CD4-positive, alpha-beta T cell treated with Interleukin-6 for 4 hours (primary cell): ENCODE measurements at regions not wholly inside any gene's neighbourhood (a gene's known extent, or its start where the extent isn't known, plus 50 kb on each side); places are given as distances from the start of the nearest gene placed in this dataset.

ENCODE experiments used
- DNase-seq: peaks from one replicate; pipeline ENCODE4 v3.0.0-alpha.2; 2020; ENCODE audit warnings: mixed read lengths

DNA sequence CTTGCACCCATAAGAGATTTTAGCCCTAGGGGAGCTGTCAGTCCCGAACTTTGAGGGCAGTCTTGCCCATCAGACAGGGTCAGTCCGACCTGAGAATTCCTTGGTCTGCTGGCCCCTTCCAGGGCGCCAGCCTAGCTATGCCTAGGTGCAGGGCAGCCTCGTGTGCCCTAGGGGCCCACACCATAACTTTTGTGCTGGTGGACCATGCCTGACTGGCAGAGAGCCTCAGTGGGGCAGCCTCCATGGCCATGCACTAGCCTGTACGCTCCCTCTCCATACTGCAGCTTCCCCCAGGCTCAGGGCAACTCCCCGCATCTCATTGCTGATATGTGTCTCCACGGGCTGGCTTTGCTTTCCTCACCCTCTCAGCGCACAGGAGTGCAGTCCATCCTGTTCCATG is 835.8 kb upstream of the ALCAM start:
- no peak for DNase-seq

DNA sequence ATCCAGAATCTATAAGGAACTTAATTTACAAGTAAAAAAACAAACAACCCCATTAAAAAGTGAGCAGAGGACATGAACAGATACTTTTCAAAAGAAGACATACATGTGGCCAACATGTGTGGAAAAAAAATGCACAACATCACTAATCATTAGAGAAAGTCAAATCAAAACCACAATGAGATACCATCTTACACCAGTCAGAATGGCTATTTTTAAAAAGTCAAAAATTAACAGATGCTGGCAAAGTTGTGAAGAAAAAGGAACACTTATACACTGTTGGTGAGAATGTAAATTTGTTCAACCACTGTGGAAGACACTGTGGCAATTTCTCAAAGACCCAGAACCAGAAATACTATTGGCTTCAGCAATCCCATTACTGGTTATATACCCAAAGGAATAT is 830.0 kb upstream of the ALCAM start:
- DNase-seq, result no peak

DNA sequence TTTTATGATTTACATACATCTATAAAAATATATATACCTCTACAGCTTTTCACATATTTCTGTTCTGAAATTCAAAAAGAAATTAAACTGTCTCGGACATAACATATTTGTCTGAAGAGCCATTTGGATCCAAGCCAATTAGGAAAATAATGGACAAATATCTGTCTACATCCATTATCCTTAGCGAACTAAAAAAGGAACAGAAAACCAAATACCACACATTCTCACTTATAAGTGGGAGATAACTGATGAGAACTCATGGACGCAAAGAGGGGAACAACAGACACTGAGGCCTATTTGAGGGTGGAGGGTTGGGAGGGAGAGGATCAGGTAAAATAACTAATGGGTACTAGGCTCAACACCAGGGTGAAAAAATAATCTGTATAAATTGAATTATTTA is 829.4 kb upstream of the ALCAM start:
- no peak for DNase-seq

DNA sequence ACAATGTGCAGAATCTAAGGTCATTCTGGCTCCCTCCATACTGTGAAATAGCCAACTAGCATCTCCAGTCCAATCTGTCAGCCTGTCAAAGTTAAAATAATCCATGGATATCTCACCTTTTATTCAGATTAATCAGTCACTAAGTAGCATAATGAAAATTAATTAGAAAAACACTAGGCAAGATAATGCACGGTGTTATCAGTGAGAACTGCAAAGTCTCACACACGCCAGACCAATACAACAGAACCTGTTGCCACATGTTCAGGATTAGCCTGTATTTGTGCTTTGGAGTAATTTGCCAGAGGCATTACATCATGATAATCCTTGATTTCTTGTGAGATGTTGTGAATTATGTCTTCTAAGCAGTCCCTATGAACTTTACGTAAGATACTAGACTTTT is 820.4 kb upstream of the ALCAM start:
- no peak for DNase-seq

DNA sequence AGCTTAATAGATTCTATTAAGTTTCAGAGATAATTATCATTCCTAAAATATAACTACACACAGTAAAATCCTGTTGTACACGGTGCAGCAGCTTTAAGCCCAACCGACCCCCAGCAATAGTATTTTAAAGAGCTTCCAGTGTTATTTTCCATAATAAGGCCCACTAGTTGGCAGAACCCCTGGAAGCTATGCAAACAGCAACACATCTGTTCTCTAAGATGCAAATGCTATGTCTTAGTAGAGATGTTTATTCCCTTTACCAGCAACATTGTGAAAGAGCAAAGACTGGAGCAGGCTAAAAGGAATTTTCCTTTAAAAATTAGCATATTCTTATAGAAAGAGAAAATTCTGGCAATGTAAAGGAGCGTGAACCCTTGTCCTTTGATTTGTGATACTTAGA is 819.7 kb upstream of the ALCAM start:
- DNase-seq, result no peak

DNA sequence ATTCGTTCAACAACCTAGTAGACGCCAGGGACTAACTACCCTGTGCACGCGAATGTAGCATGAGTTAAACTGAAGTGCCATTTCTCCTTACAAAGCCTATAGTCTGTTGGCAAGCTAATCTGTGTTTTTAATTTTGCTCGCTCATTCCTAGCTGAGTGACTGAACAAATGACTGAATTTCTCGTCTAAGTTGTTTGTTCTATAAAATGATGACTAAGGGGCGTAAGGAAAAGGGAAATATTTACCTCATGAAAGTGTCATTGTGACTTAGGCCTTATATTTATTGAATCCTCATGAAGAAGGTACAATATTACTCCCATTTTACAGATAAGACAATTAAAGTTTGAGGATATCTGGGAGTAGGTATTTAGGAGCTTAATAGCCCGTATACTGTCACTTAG is 818.3 kb upstream of the ALCAM start:
- DNase-seq, result no peak

DNA sequence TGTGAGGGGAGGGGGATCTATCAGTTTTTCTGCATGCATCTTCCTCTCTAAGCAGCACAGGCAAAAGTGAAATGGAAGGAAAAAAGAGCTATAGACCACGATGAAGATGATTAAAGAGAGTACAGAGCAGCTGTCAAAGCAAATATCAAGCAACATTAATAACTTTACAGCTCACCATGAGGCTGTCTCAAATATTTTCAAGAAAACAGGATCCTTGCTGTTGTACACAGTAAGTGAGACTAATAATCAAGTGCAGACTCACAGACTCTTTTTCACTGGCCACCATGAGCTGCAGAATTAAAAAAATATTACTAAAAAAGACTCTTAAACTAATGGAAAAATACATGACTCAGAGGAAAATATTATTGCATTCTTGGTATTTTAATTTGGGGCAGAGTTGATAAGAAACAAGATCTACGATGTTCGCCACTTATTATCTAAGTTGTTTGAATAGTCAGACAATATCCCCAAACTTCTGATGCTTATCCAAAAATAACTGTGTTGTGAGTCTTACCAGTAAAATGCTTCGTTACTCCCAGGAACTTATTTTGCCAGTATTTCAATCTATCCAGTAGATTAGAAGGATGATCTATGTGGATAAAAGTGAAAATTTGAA is 817.5 kb upstream of the ALCAM start:
- no peak for DNase-seq

DNA sequence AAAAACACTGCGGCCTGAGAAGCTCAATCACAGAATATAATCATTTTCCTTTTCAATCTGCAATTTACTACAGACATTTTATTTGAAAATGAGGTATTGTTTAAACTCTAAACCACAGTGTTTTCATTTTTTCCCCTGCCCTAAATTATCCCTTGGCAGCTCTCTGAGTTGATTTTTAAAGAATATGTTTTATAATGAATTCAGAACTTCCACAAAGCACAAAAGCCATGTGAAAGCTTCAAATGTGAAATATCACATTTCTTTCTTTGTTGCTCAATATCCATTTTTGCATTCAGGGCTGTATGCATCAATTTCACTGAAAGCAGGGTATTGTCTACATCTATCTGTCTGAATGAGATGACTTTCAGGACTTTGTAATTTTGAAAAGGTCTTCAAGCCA is 813.6 kb upstream of the ALCAM start:
- DNase-seq, result no peak

DNA sequence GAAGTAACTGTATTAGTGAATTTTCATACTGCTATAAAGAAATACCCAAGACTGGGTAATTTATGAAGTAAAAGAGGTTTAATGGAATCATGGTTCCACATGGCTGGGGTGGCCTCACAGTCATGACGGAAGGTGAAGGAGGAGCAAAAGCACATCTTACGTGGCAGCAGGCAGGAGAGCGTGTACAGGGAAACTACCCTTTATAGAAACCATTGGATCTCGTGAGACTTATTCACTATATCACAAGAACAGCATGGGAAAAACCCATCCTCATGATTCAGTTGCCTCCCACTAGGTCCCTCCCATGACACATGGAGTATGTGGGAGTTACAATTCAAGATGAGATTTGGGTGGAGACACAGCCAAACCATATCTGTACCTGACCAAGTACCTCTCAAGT is 812.3 kb upstream of the ALCAM start:
- no peak for DNase-seq

DNA sequence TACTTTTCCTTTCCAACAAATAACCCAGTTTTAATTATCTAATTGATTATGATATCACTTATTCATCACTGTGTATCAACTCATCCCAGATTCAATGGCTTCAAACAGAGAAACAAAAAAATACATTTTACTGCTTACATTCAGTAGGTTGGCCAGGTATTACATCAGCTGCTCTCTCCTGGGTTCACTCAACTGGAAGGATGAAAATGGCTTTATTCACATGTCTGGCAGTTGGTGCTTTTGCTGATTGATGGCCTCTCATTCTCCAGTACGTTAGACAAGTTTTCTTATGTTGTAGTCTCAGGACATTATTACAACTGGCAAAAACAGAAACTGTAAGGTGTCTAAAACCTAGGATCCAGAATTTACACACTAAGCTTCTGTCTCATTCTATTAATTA is 811.0 kb upstream of the ALCAM start:
- DNase-seq, result no peak

DNA sequence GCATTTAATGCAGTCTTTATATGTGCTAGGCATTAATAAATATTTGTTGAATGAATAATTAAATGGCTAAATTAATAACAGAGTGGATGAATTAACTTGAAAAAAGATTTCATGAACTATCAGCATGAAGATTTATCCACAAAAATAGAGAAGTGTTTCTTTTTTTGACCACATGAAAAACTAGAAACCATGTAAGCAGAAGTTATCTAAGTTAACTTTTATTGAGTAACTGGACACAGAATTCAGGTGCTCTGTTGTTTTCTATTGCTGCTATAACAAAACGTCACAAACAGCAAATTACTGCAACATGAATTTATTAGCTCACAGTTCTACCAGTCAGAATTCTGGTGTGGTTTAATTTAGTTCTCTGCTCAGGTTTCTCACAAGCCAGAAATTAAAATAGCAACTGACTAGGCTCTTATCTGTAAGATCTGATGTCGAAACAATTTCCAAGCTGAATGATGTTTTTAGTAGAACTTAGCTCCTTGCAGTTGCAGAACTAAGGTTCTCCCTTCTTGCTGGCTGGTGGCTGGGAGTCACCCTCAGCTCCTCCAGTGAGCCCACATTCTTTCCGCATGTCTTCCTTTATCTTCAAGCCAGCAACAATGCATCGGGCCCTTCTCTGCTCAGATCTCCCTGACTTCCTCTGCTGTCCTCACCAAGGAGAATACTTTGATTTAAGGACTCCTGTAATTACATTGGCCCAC is 810.2 kb upstream of the ALCAM start:
- DNase-seq, result no peak

DNA sequence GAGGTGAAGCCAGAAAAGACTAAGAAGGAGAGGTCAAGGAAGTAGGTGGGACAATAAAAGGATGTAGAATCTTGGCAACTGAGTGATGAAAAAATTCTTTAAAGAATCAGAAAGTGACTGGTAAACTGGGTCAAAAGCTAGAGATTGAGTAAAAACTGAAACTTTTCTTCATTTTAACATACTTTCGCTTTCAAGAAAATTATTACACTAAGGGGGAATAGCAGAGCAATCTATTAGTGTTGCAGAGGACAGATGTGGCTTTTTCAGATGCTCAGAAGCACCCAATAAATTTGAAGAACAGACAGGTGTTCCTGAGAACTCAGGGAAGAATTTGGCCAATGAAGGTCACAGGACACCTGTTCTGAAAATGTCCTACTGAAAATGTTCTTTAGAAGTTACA is 805.4 kb upstream of the ALCAM start:
- DNase-seq, result no peak

DNA sequence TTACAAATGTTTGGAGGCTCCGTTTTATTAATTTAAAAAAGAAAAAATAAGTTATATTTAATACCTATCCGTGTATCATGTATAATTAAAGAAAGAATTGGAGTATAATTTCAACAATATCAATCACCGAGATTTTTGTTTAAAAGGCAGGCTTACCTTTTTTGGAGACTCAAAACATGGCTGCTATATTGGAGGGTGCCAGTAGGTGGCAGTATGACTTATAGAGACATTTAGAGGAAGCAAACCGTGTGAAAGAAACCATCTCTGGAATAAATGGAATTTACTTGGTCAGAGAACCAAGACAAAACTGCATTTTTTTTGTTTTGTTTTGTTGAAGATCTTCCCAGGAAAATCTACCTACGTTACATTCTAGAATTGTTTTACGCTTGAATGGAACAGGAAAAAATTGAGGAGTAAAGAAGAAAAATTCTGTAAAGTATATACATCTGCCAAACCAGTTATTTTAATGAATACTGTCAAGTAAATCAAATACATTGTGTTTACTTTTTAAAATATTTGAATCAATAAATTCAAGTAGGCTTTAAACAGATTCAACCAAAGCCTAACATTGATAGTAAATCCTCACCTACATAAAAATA is 802.6 kb upstream of the ALCAM start:
- DNase-seq, result peak; percentile 65

DNA sequence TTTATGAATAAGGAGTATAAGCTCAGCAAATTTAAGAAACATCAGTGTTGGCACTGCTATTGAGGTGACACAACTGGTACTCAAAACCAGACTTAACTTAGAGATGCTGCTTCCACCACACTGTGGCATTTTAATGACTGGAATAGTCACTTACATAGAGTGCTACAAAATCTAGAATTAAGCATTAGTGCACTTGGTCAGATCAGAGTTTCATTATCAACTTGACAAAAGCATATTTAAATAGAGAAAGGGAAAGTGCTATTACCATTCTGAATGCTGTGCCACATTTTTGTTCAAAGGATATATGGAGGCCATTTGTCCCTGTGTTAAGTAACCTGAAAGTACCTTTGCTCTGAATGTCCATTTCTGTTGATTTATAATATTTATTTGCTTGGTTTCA is 800.7 kb upstream of the ALCAM start:
- DNase-seq, result no peak

DNA sequence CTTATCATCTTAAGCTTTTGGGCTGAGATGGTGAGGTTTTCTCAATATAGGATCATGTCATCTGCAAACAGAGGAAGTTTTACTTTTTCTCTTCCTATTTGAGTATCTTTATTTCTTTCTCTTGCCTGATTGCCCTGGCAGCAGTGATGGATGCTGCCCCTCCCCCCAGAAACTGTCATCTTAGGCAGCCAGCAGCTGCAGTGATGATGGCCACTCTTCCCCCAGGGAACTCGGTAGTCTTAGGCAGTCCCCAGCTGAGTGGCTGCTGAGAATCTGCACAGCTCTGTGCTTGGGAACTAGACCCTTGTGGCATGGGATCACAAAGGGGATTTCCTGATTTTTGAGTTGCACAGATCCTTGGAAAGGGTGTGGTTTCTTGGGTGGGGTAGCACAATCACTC is 791.1 kb upstream of the ALCAM start:
- DNase-seq, result no peak

DNA sequence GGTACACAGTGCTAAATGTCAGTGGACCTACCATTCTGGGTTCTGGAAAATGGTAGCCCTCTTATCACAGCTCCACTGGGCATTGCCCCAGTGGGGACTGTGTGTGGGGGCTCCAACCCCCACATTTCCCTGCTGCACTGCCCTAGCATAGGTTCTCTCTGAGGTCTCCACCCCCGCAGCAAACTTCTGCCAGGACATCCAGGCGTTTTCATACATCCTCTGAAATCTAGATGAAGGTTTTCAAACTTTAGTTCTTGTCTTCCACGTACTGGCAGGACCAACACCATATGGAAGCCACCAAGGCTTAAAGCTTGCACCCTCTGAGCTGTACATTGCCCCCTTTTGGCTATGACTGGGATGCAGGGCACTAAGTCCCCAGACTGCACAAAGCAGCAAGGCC is 788.2 kb upstream of the ALCAM start:
- no peak for DNase-seq

DNA sequence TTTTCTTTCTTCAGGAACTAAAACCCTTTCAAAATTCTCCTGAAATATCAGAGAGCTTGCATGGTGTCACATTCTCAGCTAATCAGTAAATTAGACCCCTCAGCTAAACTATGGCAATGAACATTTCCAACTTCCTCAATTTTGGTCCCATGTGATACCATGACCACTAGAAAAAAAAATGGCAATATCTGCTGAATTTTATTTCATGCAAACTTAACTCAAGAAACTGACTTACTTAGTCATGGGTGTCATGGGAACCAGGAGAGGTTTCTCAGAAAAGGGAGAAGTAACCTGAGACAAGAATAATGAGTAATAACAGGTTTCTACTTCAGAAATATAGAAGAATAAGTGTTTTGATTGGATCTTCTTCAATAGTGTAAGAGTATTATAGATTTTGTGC is 784.6 kb upstream of the ALCAM start:
- no peak for DNase-seq

DNA sequence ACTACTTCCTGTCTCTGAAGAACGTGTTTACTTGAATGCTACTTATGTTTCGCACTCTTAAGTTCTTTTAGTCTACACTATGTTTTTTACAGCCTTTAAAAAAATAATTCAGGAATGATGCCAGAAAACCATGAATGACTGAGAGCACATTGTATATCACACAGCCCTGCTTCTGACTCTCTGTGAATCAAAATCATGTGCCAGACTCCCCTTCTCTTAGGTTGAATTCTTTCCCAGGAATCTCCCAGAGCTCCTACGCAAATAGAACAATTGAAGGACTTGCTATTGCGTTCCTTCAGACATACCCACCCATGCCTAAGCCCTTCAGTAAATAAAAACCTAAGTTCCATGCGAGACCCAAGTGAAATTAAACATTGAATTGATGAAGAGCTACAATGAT is 782.0 kb upstream of the ALCAM start:
- no peak for DNase-seq

DNA sequence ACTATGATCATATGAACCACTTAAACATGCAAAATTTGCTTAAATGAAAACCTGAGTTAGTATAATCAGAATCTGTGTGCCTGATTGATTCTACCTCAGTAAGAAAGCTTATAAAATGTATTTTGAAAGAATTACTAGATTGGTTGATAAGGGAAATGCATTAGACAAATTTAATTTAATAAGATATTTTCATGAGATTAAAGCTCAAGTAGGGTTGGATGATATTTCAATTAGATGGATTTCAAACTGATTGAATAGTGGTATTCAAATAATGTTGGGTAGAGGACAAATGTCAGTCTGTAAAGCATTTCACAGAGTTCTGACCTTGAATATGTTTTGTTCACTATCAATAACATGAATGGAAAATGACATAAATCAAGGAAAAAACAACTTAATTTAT is 780.4 kb upstream of the ALCAM start:
- no peak for DNase-seq

DNA sequence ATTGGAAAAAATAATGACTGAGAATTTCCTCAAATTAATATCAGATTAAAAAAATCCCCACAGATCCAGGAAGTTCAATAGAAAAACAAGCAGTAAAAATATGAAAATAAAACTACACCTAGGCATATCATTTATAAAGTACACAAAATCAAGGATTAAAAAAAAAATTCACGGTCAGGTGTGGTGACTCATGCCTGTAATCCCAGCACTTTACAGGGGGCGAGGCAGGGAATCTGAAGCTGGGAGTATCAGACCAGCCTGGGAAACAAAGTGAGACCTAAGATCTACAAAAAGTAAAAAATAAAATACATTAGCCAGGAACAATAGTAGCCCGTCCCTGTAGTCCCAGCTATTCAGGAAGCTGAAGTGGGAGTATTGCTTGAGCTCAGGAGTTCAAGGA is 778.3 kb upstream of the ALCAM start:
- no peak for DNase-seq

DNA sequence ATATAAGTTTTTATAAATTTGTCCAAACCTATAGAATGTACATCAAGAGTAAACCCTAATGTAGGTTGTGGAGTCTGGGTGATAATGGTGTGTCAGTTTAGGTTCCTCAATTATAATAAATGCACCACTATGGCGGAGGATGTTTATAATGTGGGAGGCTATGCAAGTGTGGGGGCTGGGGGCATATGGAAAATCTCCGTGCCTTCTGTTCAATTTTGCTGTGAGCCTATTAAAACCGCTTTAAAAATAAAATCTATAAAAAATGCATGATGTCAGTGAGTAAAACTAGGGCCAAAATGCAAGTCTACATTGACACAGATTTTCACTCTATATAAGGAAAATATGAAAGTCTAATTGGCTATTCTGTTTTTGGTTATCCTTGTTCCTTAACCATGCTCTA is 774.9 kb upstream of the ALCAM start:
- no peak for DNase-seq

DNA sequence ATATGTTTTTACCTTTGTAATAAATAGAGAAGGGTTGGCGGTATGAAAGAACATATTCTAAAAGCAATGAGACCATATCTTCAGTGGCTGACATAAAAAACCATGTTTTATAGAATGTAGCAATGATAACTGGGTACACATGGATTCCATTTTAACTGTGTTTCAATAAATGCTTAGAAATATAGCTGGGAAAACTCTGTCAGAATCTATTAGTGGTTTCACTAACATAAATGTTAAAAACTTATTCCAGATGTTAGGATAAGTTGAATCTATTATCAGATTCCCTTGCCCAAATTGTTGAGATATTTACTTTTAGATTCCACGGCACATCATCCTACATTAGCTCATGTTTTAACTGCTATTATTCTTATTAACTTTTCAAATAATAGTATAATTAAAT is 772.2 kb upstream of the ALCAM start:
- DNase-seq, result no peak

DNA sequence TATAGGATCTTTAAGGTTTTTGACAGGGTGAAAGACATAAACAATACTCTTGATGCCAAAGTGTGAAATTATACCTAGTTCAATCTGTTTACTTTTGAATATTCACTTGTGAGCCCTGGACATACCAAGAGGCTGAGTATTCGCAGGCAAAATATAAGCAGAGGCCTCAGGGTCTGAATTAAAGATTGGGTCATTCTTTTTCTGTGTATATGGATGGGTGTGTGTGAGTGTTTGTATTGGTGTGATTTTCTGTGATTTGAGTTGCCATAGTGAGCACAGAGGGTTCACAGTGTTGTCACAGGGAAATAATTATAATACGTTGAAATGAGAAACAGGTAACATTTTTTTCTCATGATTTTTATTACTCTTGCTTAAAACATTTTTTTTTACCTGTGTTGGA is 770.7 kb upstream of the ALCAM start:
- no peak for DNase-seq

DNA sequence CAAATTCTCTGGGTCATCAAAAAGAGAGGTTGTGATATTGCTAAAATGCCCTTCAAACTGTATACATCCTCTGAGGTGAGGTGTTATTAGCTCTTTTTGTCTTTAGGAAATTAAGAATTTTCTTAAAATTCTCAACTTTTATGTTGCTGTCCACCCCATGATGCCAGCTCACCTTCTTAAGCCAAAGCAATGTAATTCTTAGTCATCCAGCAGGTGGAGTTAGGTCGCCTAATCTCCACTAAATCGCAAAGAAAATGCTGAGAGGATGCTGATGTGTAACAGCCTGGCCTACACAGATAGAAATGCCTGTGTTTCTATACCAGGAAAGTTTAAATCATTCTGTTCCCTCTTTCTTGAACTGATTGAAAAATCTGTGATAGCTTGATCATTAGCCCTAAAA is 770.2 kb upstream of the ALCAM start:
- no peak for DNase-seq
